ENCODE measurements at regions not wholly inside any gene's neighbourhood (a gene's known extent, or its start where the extent isn't known, plus 50 kb on each side); places are given as distances from the start of the nearest gene placed in this dataset.

- dilution Hi-C loops (cut with MboI; ENCODE audit: extremely low pct_ligation_motif_present, low sequenced_read_pairs): no loop called here
- H3K4me2 ChIP-seq (ENCODE audit: insufficient read depth, low read length): no peak overlapping the region
- H3K4me3 ChIP-seq (replicated peaks in 1 of 3; ENCODE audit: insufficient read depth in 1 of 3, low read depth in 1 of 3, low read length in 3 of 3): no peak overlapping the region
- no peaks in the 10 kb centered on the region for H3K4me1 ChIP-seq (ENCODE audit: control insufficient read depth, extremely low read depth, insufficient read depth, low read length)
- ChIA-PET POLR2A (no interaction called here), CTCF (interaction anchor here (1.2 to 1.3 kb wide), 2 partner anchors 12 to 132 kb away, joined by 3 read pairs; no protein-coding TSS in a partner anchor)
- H3K27me3 ChIP-seq (ENCODE audit: control insufficient read depth in 2 of 2, insufficient read depth in 2 of 2, low read length in 2 of 2): no peaks in the 10 kb centered on the region
- intact Hi-C loops (cut with micrococcal nuclease): no loop called here
- no peaks in the 10 kb centered on the region for H3K79me2 ChIP-seq (ENCODE audit: control insufficient read depth, insufficient read depth, low read length)
- no peak overlapping the region for H3K27ac ChIP-seq (ENCODE audit: insufficient read depth, low read depth, low read length)
- H4K20me1 ChIP-seq (replicated peaks; ENCODE audit: control insufficient read depth, extremely low read depth, insufficient read depth, low read length): no peaks in the 10 kb centered on the region
- H2AFZ ChIP-seq (ENCODE audit: low read depth, low read length): peak overlapping the region; percentile 3
- no TSS peak for BruUV-seq (replicated peaks)
- TF ChIP-seq JUN (IDR thresholded peaks at IDR 0.05; ENCODE audit: borderline replicate concordance, insufficient read depth, insufficient read length, low read depth) (no peak), FOS (IDR thresholded peaks at IDR 0.05; ENCODE audit: borderline replicate concordance, insufficient read depth, low read length) (no peak), GATA2 (IDR thresholded peaks at IDR 0.05; ENCODE audit: insufficient read depth, insufficient read length, low read depth, low read length) (no peak), POLR2A (IDR thresholded peaks at IDR 0.05; ENCODE audit: low read depth, low read length) (no peak), MAX (IDR thresholded peaks at IDR 0.05; ENCODE audit: insufficient read depth, insufficient read length) (no peak), EZH2 (IDR thresholded peaks at IDR 0.05; ENCODE audit: borderline replicate concordance, low read depth, low read length, severe bottlenecking) (no peak), MYC (IDR thresholded peaks at IDR 0.05; ENCODE audit: low read depth, low read length) (no peak), POLR2AphosphoS5 (IDR thresholded peaks at IDR 0.05; ENCODE audit: insufficient read depth, low read depth, low read length) (no peak)
- TF ChIP-seq, protein P1, sequence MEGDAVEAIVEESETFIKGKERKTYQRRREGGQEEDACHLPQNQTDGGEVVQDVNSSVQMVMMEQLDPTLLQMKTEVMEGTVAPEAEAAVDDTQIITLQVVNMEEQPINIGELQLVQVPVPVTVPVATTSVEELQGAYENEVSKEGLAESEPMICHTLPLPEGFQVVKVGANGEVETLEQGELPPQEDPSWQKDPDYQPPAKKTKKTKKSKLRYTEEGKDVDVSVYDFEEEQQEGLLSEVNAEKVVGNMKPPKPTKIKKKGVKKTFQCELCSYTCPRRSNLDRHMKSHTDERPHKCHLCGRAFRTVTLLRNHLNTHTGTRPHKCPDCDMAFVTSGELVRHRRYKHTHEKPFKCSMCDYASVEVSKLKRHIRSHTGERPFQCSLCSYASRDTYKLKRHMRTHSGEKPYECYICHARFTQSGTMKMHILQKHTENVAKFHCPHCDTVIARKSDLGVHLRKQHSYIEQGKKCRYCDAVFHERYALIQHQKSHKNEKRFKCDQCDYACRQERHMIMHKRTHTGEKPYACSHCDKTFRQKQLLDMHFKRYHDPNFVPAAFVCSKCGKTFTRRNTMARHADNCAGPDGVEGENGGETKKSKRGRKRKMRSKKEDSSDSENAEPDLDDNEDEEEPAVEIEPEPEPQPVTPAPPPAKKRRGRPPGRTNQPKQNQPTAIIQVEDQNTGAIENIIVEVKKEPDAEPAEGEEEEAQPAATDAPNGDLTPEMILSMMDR (IDR thresholded peaks at IDR 0.05; ENCODE audit: extremely low read depth in 1 of 2, insufficient read depth in 1 of 2, low read depth in 1 of 2, low read length in 2 of 2): no peak
- FAIRE-seq (no peak), DNase-seq (ENCODE audit: low read depth, low spot score) (no peak)
- H3K9ac ChIP-seq (replicated peaks; ENCODE audit: extremely low read depth, insufficient read depth, low read length): no peak overlapping the region
- no peaks in the 10 kb centered on the region for H3K9me1 ChIP-seq (replicated peaks; ENCODE audit: control insufficient read depth, extremely low read depth, insufficient read depth, low read length)
- H3K36me3 ChIP-seq (ENCODE audit: control insufficient read depth in 2 of 2, extremely low read depth in 1 of 2, insufficient read depth in 2 of 2, low read length in 2 of 2): no peaks in the 10 kb centered on the region
- H3K9me3 ChIP-seq (replicated peaks; ENCODE audit: control insufficient read depth, insufficient read depth, low read length): no peaks in the 10 kb centered on the region
Measured at GRCh38 chr17:70390049-70390448, 220.7 kb downstream of the KCNJ2 start.

Measured in endothelial cell of umbilical vein (primary cell).